CD1c-positive myeloid dendritic cell (primary cell): ENCODE measurements at regions not wholly inside any gene's neighbourhood (a gene's known extent, or its start where the extent isn't known, plus 50 kb on each side); places are given as distances from the start of the nearest gene placed in this dataset.

Source experiments
- DNase-seq: peaks from one replicate; pipeline ENCODE4 v3.0.0-alpha.2; 2016; ENCODE audit errors: extremely low spot score

DNA sequence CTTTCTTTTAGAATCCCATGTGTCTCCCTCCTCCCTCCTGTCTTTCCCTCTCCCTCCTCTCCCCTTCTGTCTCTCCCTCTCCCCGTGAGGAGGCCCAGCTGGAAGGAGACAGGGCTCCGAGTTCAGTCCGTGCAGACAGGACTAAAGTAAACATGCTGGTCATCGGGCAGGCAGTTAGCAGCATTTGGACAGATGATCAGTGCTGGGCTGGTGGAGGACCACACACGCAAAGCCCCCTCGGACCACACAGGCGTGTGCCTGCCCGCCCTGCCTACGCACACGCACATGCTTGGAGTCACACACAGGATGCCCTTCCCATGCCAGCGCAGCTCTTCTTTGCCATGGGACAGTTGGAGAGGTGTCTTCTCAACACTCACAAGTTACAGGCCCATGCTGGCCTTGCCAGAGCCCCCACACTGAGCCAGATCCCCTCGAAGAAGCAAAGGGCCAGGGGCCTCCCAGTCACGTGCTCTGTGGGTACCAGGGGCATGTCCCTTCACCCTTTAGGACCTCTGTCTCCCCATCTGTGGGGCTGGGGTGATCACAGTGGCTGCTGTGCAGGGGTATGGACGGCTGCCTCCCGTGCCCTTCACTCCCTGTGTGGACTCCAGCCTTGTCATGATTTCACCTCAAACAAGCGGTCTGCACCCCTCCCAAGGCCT is 215.7 kb upstream of the FOXF1 start:
- DNase-seq = no peak

DNA sequence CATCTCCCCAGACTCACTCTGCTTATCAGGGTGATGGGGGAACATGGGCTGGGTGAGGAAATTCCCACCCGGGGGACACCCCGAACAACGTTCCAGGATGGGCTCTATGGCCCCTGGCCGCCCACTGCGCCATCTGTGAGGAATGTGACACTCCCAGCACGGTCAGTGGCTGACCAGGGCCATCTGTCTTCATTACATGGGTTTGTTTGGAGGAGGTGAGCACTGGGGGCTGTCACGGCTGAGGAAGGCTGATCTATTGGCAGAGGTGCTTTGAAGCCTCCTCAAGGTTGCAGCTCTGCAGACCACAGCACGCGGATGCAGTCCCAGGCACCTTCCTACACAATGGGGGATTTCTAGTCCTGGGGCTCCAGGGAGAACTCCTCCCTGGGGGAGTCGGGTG is 214.1 kb upstream of the FOXF1 start:
- DNase-seq = no peak

DNA sequence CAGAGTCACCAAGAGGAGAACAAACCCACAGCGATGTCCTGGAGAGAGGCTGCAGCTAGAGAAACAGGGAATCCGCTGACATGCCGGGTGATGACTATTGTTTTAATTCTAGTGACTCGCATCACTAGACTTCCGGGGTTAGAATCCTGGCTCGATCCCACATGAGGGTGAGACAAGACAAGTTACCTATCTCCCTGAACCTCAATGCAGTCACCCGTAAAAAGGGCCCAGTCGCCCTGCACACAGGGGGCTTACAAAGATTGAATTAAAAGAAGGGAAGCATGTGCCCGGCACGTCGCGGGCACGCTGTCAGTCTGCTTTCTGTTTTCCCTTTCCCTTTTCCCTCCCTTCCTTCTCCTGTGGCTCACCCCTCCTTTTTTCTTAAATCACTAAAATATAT is 212.9 kb upstream of the FOXF1 start:
- no peak for DNase-seq

DNA sequence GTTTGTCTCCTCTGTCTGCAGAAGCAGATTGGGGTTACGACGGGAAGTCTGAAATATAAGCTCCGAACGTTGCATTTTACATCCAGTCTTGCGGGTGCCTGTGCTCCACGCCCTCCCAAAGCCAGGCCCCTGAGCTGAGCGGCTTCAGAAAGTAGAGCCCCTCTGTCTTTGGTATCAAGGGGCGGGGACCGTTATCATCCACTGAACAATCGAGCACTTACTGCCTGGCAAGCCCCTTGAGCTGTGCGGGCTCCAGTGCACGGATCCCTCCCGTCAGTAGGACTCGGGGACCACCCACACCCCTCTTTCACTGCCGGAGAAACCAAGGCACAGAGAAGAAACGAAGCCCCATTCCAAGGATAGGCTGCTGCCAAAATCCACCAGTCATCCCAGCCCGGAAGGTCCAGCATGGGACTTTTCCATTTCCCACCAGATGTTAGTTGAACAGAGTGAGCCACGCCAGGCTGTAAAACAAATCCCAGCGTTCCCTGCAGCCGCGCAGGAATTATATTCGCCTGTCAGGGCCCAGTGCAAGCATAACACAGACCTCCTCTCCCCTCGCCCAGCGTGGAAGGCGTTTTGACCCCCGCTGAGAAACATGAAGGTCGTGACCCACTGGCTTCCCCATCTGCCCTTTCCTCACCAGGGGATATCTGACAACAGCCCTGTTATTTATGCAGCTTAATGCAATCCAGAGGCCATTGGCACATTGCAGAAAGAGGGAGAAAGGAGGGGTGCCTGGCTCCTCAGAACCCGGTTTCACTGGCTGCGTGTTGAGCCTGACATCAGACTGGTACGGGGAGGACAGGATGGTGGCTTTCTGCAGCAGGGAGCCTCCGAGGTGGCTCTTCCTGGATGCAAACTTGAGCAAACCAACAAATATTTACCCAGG is 212.2 kb upstream of the FOXF1 start:
- no peak for DNase-seq

DNA sequence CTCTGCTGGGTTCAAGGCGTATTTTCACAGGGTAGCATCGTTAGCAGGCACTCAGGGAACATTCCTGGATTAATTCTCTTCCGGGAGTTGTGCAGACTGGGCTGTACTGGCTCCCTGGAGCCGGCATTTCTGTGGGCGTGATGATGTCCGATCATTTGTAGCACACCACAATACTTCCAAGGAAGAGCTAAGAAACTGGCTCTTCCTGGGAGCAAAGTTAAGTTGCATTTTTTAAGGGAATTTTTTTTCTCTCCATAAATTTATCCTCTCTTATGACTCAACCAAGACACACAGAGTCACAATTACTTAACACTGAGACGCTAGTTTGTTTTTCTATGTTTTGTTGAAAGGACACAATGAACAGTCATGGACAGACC is 211.6 kb upstream of the FOXF1 start:
- no peak for DNase-seq

DNA sequence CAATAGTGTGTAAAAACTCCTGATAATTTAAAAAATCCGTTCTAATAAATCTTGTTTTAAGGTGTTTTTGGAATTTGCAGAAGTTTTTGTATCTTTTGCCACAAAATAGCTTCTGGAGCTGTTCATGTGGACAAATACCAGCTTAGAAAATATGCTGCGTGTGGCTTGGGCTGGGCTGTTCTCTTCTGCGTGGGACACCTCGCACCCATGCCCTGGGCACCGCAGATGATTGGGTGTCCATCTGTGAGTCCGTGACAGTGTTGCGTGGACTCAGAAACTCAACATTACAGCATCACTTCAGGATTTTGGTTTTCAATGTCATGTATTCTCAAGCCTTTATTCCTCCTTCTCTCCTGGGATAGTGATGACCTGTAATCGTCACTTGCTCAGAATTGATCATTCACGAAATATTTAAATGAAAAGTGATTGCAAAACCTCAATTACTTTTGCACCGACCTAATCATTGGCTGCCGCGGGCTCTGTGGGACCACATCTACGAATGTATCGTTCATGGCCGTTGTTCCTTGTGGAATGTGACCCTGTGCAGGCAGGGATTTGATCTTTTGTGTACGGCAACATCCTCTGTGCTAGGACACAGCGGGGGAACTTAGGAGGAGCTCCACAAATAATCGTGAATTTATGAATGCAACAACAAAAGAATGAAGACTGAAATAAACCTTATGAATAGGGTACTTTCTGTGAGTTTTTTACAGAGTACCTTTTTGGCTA is 210.3 kb upstream of the FOXF1 start:
- no peak for DNase-seq

DNA sequence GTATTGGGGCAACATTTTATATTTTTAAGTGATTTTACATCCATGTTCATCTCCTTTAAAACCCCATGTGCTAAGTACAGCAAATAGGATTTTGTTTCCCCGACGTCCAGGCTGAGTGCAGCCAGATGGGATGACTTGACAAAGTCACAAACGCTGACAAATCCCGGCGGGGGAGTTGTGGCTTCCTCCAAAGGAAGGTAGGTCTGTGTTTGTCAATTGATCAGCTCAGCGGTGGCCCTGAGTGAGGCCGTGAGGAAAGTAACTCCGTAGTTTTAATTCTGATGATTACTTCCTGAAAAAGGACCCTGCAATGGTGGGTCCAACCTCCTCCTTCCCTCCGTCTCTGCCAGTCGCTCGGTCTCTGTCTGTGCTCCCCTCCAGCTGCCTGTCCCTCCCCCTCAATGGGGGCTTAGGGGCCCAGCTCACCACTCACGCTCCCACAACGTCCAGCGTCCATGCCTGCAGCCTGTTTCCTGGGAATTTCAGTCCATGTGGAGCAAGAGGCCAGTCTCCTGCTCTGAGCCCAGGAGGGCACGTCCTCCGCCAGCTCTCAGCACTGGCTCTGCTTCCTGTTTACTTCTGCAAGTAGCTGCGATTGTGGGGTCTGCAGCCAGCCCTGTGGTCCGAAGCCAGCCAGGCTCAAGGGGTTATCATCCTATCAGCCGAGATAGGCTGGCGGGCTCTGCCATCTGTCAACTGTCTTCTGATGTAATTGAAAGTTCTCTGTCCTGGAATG is 209.4 kb upstream of the FOXF1 start:
- DNase-seq = no peak

DNA sequence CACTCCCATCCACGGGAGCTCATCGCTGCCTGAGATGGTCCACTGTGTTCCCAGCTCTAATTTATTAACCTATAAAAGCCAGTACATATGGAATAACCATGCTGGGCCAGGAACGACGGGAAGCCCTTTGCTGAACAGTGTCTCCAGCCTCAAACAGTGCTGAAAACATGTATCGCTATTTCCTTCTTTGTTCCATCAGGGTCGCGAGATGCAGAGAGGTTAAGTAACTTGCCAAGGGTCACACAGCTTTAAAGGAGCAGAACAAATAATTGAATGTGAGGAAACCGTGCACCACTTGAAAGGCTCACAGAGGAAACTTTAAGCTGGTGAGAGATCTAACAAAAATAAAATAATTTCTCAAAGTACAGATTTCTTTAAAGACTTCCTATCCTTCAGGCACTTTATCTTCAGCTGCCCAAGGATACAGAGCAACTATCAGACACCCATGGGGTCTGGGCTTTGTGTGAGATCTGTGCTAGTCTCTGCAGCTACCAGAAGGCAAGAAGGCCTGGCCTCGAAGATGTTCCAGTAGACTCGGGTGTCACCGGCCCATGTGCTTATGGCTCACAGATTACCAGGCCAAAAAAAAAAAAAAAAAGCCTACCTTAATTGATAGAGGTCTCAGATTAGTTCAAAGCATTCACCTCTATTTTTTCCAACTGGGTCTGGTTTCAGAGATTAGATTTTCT is 207.8 kb upstream of the FOXF1 start:
- no peak for DNase-seq

DNA sequence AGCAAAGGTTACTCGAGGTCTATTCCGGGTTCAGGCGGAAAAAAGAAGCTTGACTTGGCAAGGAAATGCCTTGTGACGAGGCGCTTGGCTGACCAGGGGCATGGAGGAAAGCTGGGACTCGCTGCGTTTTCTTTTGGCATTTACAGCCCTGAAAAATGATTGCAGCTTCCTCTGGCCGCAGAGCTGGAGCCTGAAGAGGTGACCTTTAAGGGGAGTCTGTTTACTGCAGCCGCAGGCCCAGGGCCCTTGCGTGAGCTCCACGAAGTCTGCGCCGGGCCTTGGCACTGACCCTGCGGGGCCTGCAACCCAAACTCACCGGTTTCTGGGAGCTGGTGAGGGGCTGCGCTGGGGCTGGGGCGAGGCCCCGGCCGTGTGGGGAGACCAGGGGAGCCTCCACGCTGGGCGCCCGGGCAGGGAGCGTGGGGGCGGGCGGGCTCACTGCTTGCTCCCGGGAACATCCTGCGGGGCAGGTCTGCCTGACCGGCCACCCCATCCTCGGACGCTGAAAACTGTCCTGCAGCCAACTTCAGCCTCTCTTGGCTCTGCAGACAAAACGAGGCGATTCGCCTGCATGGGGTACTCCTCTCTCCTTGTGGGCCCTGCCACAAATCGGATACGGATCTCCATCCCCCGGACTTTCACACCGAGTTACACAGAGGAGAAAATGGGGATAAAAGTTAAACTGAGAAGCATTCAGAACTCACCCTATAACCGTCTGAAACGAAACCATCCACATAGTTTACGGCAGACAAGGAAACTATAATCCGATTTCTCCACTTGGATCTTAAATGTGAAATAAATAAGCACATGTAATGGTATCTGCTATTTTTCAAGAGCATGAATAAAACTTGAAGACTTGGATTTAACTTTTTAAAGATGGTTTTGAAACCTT is 206.3 kb upstream of the FOXF1 start:
- DNase-seq = no peak

DNA sequence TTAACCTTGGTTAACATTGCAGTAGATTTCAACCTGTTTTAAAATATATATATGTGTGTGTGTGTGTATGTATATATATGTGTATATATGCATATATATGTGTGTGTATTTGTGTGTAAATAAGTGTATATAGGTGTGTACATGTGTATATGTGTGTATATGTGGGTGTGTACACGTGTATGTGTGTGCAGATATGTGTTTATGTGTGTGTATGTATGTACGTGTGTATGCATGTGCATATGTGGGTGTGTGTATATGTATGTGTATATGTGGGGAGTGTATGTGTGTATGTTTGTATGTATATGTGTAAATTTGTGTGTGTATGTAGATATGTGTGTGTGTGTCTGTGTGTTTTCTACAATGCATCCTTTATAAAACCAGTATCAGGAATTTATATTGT is 205.5 kb upstream of the FOXF1 start:
- no peak for DNase-seq

DNA sequence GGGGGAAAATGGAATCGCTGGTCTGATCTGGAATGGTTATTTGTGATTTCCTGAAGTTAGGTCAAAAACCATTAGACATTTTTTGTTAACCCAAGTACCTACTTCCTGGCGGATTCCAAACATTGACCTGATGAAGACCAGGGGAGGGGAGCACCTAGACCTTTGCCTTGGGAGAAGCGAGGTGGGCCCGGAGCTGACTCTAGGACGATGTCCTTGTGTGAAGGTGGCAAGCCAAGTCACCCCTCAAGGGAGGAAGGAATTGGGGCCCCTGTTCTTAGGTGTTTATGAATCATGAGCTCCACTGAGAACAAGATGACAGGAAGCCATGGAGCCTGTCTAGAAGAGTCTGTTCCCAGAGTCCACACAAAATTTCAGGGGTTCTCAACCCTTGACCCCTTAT is 204.9 kb upstream of the FOXF1 start:
- DNase-seq = no peak

DNA sequence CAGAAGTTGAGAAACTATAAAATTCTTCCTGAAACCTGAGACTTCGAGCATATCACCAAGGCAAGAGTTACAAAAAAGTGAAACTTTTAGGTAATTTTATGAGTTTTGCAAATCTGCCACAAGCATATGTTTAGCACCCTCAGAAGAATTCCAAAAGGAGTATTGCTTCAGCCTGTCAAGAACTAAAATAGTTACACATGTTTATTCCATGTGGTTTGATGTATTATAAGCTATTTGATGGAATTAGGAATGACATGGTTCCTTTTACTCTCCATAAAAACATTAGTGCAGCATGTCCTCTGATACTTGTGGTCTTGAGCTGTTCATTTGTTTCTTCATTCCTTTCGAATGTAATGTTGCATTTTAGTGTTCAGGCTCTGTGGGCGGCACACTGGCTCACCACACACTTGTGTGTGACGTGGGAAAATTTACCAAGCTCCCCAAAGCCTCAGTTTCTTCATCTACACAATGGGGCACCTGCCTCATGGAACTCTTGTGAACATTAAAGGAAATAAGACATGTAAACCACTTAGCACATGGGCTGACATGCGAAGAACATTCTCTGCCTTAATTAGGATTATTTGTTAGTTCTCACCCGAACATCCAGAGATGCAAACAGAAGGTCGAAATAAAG is 204.2 kb upstream of the FOXF1 start:
- no peak for DNase-seq

DNA sequence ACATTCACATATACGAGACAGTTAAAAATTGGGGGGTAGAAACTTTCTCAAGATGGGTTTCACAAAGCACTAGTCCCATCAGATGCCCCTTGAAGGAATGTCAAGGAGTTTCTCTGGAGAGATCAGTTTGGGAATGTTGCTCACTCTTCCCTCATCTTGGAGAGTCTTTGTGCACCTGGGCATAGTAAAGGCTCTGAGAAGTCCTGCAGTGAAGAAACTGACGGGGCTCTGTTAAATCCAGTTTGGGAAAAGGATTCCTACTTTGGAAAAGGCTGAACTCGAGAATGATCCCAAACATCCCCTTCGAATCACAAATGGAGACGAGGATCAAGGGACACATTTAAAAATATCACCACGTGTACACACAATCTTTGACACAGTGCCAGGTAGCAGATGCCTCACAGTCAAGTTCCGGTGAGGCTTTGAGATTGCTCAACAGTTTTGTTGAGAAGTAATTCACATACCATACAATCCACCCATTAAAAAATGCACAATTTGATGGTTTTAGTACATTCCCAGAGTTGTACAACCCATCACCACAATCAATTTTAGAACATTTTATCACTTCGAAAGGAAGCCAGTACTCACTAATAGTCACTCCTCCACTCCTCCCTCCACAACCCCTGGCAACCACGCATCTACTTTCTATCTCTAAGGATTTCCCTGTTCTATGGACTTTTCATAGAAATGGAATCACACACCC is 203.4 kb upstream of the FOXF1 start:
- no peak for DNase-seq

DNA sequence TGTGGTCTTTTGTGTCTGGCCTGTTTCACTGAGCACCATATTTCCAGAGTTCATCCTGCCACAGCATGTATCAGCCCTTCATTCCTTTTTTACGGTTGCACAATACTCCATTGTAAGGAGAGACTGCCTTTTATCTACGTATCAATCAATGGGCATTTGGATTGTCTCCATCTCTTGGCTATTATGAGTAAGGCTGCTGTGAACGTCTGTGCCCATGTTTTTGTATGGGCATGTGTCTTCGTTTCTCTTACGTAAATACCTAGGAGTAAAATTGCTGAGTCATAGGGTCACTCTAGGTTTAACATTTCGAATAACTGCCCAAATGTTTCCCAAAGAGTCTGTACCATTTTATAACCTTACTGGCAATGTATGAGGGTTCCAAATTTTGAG is 202.8 kb upstream of the FOXF1 start:
- DNase-seq = no peak

DNA sequence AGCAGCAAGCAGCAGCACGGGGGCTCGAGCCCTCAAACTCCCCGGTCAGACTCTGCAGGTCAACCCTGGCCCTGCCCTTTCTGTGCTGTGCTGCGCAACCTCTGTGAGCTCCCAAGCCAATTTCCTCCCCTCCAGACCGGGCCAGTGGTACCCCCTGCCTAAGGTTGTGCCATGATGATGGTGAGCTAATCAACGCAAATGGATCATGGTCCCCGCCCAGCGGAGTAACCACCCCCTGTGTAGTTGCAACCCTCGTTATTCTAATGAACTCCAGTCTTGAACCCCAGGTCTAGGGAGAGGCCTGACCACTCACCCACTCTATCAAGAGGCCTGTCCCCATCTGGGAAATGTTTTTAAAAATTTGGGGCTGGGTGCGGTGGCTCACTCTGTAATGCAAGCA is 201.8 kb upstream of the FOXF1 start:
- DNase-seq = no peak

DNA sequence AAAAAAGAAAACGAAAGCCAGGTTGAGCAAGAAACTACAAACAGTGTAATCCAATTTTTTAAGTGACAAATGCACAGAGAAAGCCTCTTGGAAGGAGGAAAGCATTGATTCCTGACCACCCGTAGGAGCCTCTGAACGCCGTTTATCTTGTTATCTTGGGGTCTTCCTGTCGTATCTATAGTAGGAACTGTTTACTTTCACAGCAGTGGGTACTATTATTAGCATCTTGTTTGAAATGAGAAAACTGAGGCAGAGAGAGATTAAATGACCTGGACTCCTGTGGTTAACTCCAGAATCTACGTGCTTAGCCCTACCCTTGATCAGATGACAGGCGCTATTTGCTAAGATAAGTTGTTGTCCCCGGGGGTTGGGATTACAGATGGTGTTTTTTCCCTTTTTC is 196.7 kb upstream of the FOXF1 start:
- DNase-seq = no peak

DNA sequence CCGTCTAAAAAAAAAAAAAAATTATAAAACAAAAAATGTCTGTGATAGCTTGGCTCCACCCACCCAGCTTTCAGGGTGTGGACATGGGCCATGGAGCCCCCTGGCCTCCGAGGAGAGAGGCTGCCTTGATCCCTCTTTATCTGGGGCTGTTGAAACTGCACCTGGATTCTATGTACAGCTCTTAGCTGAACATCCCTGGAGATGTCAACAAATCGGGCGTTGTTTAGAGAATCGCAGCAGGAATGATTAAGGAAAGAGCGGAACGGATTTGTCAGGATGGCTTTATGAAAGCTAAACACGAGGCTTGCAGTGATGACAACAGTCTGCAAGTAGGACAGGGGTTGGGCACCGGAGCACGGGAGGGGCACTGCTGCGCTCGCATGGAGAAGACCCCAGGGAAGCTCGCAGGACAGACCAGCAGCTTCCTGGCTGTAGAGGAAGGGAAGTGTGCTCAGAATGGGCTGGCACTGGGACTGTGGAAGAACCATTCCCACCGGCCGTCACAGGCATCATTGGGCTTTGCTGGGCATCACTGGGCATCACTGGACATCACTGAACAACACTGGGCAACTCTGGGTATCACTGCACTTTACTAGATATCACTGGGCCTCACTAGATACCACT is 195.8 kb upstream of the FOXF1 start:
- no peak for DNase-seq

DNA sequence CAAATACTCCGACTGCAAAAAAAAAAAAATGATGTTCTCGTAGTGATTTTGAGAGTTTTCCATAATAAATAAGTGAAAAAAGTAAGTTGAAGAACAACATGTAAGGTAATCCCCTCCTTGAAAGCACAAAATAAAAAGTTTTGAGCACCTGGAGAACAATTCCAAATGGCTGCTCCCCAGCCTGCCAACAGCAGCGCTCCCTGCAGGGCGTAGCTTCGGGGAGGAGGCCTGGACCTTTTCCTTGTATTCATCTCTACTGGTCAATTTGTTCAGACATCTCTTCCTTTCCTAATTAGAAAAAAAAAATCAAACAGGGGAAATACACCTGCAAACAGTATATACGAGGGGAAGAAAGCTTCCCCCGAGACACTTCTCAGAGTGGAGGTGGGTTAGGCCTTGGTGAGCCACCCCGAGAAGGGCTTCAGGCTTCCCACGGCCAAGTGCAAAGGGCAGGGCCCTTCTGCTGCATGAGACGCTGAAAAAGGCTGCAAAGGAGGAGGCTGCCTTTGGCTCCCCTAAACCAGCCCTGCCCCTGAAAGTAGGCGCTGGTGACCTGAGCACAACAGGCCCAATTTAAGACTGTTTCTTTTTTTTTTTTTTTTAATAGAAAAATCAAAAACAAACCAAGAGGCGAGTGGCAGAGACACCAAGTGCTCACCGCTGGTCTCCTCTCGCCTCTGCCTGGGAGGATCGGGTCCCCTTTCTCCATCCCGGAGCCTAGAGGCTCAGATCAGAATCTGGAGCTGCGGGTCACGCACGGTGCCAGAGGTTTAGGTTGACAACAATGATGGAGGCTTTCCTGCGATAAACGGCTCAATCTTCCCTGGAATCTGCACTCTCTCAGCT is 193.1 kb upstream of the FOXF1 start:
- DNase-seq = no peak
